A172 (cell line): ENCODE measurements at regions not wholly inside any gene's neighbourhood (a gene's known extent, or its start where the extent isn't known, plus 50 kb on each side); places are given as distances from the start of the nearest gene placed in this dataset.
"Not testable (repeated sequence)": the region's sequence is repeated elsewhere in the genome, so short reads cannot be mapped to it uniquely, and the experiment has no call there.

Source experiments
- DNase-seq: peaks from one replicate; pipeline ENCODE4 v3.0.0-alpha.2; 2015; ENCODE audit warnings: low spot score

- DNase-seq = peak; percentile 39
Observed at GRCh38 chr7:46626691-46627310, 705.7 kb upstream of the IGFBP3 start.

- no peak for DNase-seq
Observed at GRCh38 chr7:46626261-46626660, 705.2 kb upstream of the IGFBP3 start.

- DNase-seq = no peak
Observed at GRCh38 chr7:46625032-46625431, 704.0 kb upstream of the IGFBP3 start.

GRCh38 chr7:46622251-46622650 is 701.2 kb upstream of the IGFBP3 start:
- DNase-seq = no peak

- no peak for DNase-seq
Observed at GRCh38 chr7:46619723-46620310, 698.7 kb upstream of the IGFBP3 start.

GRCh38 chr7:46616636-46617035 is 695.6 kb upstream of the IGFBP3 start:
- DNase-seq = peak; percentile 14

- DNase-seq = no peak
Observed at GRCh38 chr7:46613551-46613950, 692.5 kb upstream of the IGFBP3 start.

GRCh38 chr7:46613116-46613515 is 692.0 kb upstream of the IGFBP3 start:
- no peak for DNase-seq

GRCh38 chr7:46611508-46611907 is 690.4 kb upstream of the IGFBP3 start:
- DNase-seq = no peak

GRCh38 chr7:46610746-46611145 is 689.7 kb upstream of the IGFBP3 start:
- DNase-seq = no peak

- DNase-seq = no peak
Observed at GRCh38 chr7:46607176-46607575, 686.1 kb upstream of the IGFBP3 start.

- DNase-seq = no peak
Observed at GRCh38 chr7:46606761-46607160, 685.7 kb upstream of the IGFBP3 start.

- DNase-seq = no peak
Observed at GRCh38 chr7:46604241-46604661, 683.2 kb upstream of the IGFBP3 start.

GRCh38 chr7:46603780-46604179 is 682.7 kb upstream of the IGFBP3 start:
- no peak for DNase-seq

GRCh38 chr7:46603296-46603752 is 682.3 kb upstream of the IGFBP3 start:
- DNase-seq = no peak

GRCh38 chr7:46600340-46600739 is 679.3 kb upstream of the IGFBP3 start:
- DNase-seq = no peak

GRCh38 chr7:46594831-46595230 is 673.8 kb upstream of the IGFBP3 start:
- not testable (repeated sequence) for DNase-seq

- peak; percentile 60 for DNase-seq
Observed at GRCh38 chr7:46590918-46591905, 670.1 kb upstream of the IGFBP3 start.

GRCh38 chr7:46589286-46589685 is 668.2 kb upstream of the IGFBP3 start:
- no peak for DNase-seq

- no peak for DNase-seq
Observed at GRCh38 chr7:46586406-46586805, 665.3 kb upstream of the IGFBP3 start.

- DNase-seq = peak; percentile 40
Observed at GRCh38 chr7:46583656-46584055, 662.6 kb upstream of the IGFBP3 start.

- DNase-seq = no peak
Observed at GRCh38 chr7:46581268-46581667, 660.2 kb upstream of the IGFBP3 start.

GRCh38 chr7:46580766-46581165 is 659.7 kb upstream of the IGFBP3 start:
- no peak for DNase-seq
